DND-41 (cell line): ENCODE measurements at regions not wholly inside any gene's neighbourhood (a gene's known extent, or its start where the extent isn't known, plus 50 kb on each side); places are given as distances from the start of the nearest gene placed in this dataset.

Source experiments
- ATAC-seq: fragments of 200-7000 bp; cut with Tn5 transposase; 3 replicates; pipeline ENCODE4 v1.9.1; 2021; ENCODE audit warnings: low read depth; ENCODE audit not compliant: insufficient read depth
- DNase-seq: peaks from one replicate; pipeline ENCODE4 v3.0.0-alpha.2; 2020
- H2AFZ ChIP-seq: 2 replicates; pipeline ENCODE4 v1.6.0; 2012; ENCODE audit warnings: low read depth, low read length
- H3K27ac ChIP-seq: 2 replicates; pipeline ENCODE4 v1.5.1; 2012; ENCODE audit warnings: low read length, inconsistent platforms
- H3K27me3 ChIP-seq: fragments of 200-600 bp; sonication (generic); 2 replicates; pipeline ENCODE4 v1.6.0; 2012; ENCODE audit warnings: low read length, mild to moderate bottlenecking, inconsistent platforms; ENCODE audit not compliant: insufficient read depth, poor library complexity
- H3K36me3 ChIP-seq: 2 replicates; pipeline ENCODE4 v1.5.1; 2012; ENCODE audit warnings: low read length, inconsistent platforms; ENCODE audit not compliant: insufficient read depth
- H3K4me1 ChIP-seq: 2 replicates; pipeline ENCODE4 v1.5.1; 2012; ENCODE audit warnings: mild to moderate bottlenecking, low read length; ENCODE audit not compliant: insufficient read depth
- H3K4me2 ChIP-seq: 2 replicates; pipeline ENCODE4 v1.6.0; 2012; ENCODE audit warnings: mild to moderate bottlenecking, moderate library complexity, low read length, inconsistent platforms; ENCODE audit not compliant: insufficient read depth
- H3K4me3 ChIP-seq, 2 experiments: fragments of 200-600 bp in 1 of 2; shearing (Covaris generic) in 1 of 2; 2 replicates each; pipeline ENCODE4 v1.5.1; 2012 to 2016; ENCODE audit warnings: inconsistent platforms in 2 of 2, low read length in 2 of 2, mild to moderate bottlenecking in 2 of 2, low read depth in 1 of 2, moderate library complexity in 1 of 2
- H3K79me2 ChIP-seq: 2 replicates; pipeline ENCODE4 v1.6.0; 2012; ENCODE audit warnings: low read length, inconsistent platforms; ENCODE audit not compliant: insufficient read depth
- H3K9ac ChIP-seq: 2 replicates; pipeline ENCODE4 v1.6.0; 2012; ENCODE audit warnings: low read depth, mild to moderate bottlenecking, inconsistent platforms, low read length, moderate library complexity
- H3K9me3 ChIP-seq: 2 replicates; pipeline ENCODE4 v1.5.1; 2012; ENCODE audit warnings: low read length, moderate library complexity, mild to moderate bottlenecking, inconsistent platforms; ENCODE audit not compliant: insufficient read depth, severe bottlenecking
- H4K20me1 ChIP-seq: 2 replicates; pipeline ENCODE4 v1.6.0; 2012; ENCODE audit warnings: low read length; ENCODE audit not compliant: insufficient read depth
- EZH2 ChIP-seq: IDR thresholded peaks from 3 replicates; pipeline ENCODE4 v1.6.1; 2012; ENCODE audit warnings: borderline replicate concordance, low read depth, mild to moderate bottlenecking, moderate library complexity, low read length, inconsistent platforms; ENCODE audit not compliant: severe bottlenecking
- TF ChIP-seq, protein P1 (sequence below): IDR thresholded peaks from 2 replicates; pipeline ENCODE4 v1.5.1; 2012; ENCODE audit warnings: borderline replicate concordance, low read length, moderate library complexity, mild to moderate bottlenecking; ENCODE audit not compliant: poor library complexity, severe bottlenecking; ENCODE audit errors: extremely low read depth

- H3K9me3 ChIP-seq, result no peaks in the 10 kb centered on the region
- no peak overlapping the region for H3K9ac ChIP-seq
- no peak overlapping the region for H3K27ac ChIP-seq
- TF ChIP-seq, protein P1, sequence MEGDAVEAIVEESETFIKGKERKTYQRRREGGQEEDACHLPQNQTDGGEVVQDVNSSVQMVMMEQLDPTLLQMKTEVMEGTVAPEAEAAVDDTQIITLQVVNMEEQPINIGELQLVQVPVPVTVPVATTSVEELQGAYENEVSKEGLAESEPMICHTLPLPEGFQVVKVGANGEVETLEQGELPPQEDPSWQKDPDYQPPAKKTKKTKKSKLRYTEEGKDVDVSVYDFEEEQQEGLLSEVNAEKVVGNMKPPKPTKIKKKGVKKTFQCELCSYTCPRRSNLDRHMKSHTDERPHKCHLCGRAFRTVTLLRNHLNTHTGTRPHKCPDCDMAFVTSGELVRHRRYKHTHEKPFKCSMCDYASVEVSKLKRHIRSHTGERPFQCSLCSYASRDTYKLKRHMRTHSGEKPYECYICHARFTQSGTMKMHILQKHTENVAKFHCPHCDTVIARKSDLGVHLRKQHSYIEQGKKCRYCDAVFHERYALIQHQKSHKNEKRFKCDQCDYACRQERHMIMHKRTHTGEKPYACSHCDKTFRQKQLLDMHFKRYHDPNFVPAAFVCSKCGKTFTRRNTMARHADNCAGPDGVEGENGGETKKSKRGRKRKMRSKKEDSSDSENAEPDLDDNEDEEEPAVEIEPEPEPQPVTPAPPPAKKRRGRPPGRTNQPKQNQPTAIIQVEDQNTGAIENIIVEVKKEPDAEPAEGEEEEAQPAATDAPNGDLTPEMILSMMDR, result no peak
- no peak for TF ChIP-seq EZH2
- no peaks in the 10 kb centered on the region for H4K20me1 ChIP-seq
- H3K36me3 ChIP-seq, result no peaks in the 10 kb centered on the region
- no peak for ATAC-seq
- no peak overlapping the region for H2AFZ ChIP-seq
- no peaks in the 10 kb centered on the region for H3K27me3 ChIP-seq
- no peak overlapping the region for H3K4me2 ChIP-seq
- H3K4me3 ChIP-seq, result no peak overlapping the region
- DNase-seq, result no peak
- H3K4me1 ChIP-seq, result no peaks in the 10 kb centered on the region
- no peaks in the 10 kb centered on the region for H3K79me2 ChIP-seq
Observed at GRCh38 chr5:103466495-103466894, 96.1 kb downstream of the NUDT12 start.

GRCh38 chr5:103465891-103466290 is 96.7 kb downstream of the NUDT12 start:
- H3K79me2 ChIP-seq, result no peaks in the 10 kb centered on the region
- no peaks in the 10 kb centered on the region for H3K4me1 ChIP-seq
- H3K27me3 ChIP-seq, result no peaks in the 10 kb centered on the region
- H4K20me1 ChIP-seq, result no peaks in the 10 kb centered on the region
- H3K4me3 ChIP-seq, result no peak overlapping the region
- no peak for DNase-seq
- H2AFZ ChIP-seq, result no peak overlapping the region; the same call in 1 of the 2 replicates
- no peaks in the 10 kb centered on the region for H3K9me3 ChIP-seq
- no peak overlapping the region for H3K9ac ChIP-seq
- ATAC-seq, result no peak
- no peak overlapping the region for H3K27ac ChIP-seq
- TF ChIP-seq, protein P1, result no peak
- no peak for TF ChIP-seq EZH2
- H3K36me3 ChIP-seq, result no peaks in the 10 kb centered on the region
- H3K4me2 ChIP-seq, result no peak overlapping the region

DNA sequence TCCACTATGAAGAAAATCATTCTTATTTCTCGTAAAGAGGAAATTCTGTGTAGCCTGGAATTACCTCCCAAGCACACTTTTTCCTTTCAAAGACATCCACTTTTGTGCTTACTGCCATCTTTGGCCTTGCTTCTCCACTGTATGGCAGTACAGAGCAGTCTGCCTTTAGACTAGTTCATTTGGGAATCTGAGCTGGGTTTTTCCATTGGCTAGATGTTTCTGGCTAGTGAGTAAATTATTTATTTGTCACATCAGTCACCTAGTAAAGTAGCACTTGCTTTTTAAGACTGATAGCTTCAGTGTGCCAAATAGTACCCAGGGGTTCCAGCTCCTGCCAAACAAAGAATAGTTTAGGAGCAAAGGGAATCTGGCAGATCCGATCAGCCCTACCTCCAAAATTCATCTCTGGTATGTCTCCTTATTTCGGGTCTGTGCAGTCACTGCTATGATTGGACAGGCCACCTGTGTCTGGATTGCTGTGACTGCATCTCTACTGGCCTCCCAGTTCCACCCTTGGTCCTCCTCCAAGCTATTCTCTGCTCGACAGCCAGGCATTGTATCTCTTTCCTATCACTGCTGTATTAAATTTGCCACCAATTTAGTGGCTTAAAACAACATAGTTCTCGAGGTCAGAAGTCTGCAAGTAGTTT is 97.6 kb downstream of the NUDT12 start:
- Histone ChIP-seq H3K4me2 (no peak overlapping the region), H3K36me3 (no peaks in the 10 kb centered on the region), H3K79me2 (no peaks in the 10 kb centered on the region), H4K20me1 (no peaks in the 10 kb centered on the region), H3K27me3 (no peaks in the 10 kb centered on the region), H3K4me1 (no peaks in the 10 kb centered on the region), H3K9ac (no peak overlapping the region), H3K4me3 (no peak overlapping the region), H3K9me3 (no peaks in the 10 kb centered on the region), H2AFZ (no peak overlapping the region), H3K27ac (no peak overlapping the region)
- TF ChIP-seq, protein P1, result no peak
- TF ChIP-seq EZH2, result no peak
- DNase-seq (no peak), ATAC-seq (no peak)

DNA sequence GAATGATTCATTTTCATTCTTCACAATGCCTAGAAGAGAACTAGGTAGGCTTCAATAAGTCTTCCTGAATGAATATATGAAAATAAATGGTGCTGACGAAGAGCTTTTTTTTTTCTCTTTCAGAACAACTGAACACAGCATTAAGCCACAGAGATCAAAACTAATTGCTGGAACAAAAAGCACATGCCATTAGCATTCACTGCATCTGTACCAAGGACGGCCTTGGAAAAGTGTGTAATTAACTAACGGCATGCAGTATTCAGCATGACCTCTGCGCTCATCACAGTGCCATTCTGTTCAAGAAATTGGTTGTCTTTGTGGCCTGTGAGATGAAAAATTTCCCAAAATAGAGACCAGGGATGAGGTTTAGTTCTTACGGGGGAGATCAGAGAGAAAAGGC is 99.3 kb downstream of the NUDT12 start:
- H2AFZ ChIP-seq, result no peak overlapping the region
- no peak overlapping the region for H3K9ac ChIP-seq
- H3K27me3 ChIP-seq, result no peaks in the 10 kb centered on the region
- DNase-seq, result no peak
- no peaks in the 10 kb centered on the region for H3K9me3 ChIP-seq
- no peaks in the 10 kb centered on the region for H4K20me1 ChIP-seq
- no peaks in the 10 kb centered on the region for H3K36me3 ChIP-seq
- TF ChIP-seq, protein P1, result no peak
- TF ChIP-seq EZH2, result no peak
- no peak overlapping the region for H3K27ac ChIP-seq
- no peak overlapping the region for H3K4me2 ChIP-seq
- no peak for ATAC-seq
- H3K4me1 ChIP-seq, result no peaks in the 10 kb centered on the region
- H3K79me2 ChIP-seq, result no peaks in the 10 kb centered on the region
- H3K4me3 ChIP-seq, result no peak overlapping the region
